HEK293T (cell line): ENCODE measurements at regions not wholly inside any gene's neighbourhood (a gene's known extent, or its start where the extent isn't known, plus 50 kb on each side); places are given as distances from the start of the nearest gene placed in this dataset.
"Not testable (repeated sequence)": the region's sequence is repeated elsewhere in the genome, so short reads cannot be mapped to it uniquely, and the experiment has no call there.

ENCODE experiments used
- CTCF ChIA-PET: fragments of 350-600 bp; formaldehyde crosslinking; extraction: SDS; loops from one replicate; lab custom pipeline; 2021; ENCODE audit warnings: antibody characterized with exemption, inconsistent platforms; lab: Yijun Ruan, JAX
- POLR2A ChIA-PET: fragments of 350-600 bp; formaldehyde crosslinking; extraction: SDS; loops from one replicate; lab custom pipeline; 2020; ENCODE audit warnings: antibody characterized with exemption, inconsistent platforms; lab: Yijun Ruan, JAX
- DNase-seq: peaks from one replicate; pipeline ENCODE4 v3.0.0; 2012; ENCODE audit warnings: mixed read lengths; ENCODE audit errors: extremely low spot score
- ARNT ChIP-seq: fragments of 450-650 bp; IDR thresholded peaks from 2 replicates; pipeline ENCODE4 v1.6.1; 2017; ENCODE audit warnings: mild to moderate bottlenecking
- BHLHE40 ChIP-seq: fragments of 450-650 bp; IDR thresholded peaks from 2 replicates; pipeline ENCODE4 v1.6.1; 2016; ENCODE audit warnings: mild to moderate bottlenecking, moderate library complexity, borderline replicate concordance
- FOXA1 ChIP-seq: fragments of 450-650 bp; IDR thresholded peaks from 2 replicates; pipeline ENCODE4 v1.6.1; 2016; ENCODE audit warnings: mild to moderate bottlenecking
- HDGF ChIP-seq: fragments of 450-650 bp; IDR thresholded peaks from 2 replicates; pipeline ENCODE4 v1.6.1; 2017; ENCODE audit warnings: antibody characterized with exemption, borderline replicate concordance
- L3MBTL2 ChIP-seq: fragments of 450-650 bp; conservative IDR thresholded peaks from 2 replicates; pipeline ENCODE4 v1.6.1; 2016; ENCODE audit warnings: mild to moderate bottlenecking
- LEF1 ChIP-seq: fragments of 450-650 bp; IDR thresholded peaks from 2 replicates; pipeline ENCODE4 v1.6.1; 2017; ENCODE audit warnings: mild to moderate bottlenecking, borderline replicate concordance
- NFRKB ChIP-seq: fragments of 450-650 bp; IDR thresholded peaks from 2 replicates; pipeline ENCODE4 v1.6.1; 2016; ENCODE audit warnings: mild to moderate bottlenecking, moderate library complexity
- SP1 ChIP-seq: fragments of 450-650 bp; IDR thresholded peaks from 2 replicates; pipeline ENCODE4 v1.6.1; 2017
- SUZ12 ChIP-seq: fragments of 450-650 bp; IDR thresholded peaks from 2 replicates; pipeline ENCODE4 v1.6.1; 2016; ENCODE audit warnings: mild to moderate bottlenecking
- ZNF384 ChIP-seq: fragments of 450-650 bp; IDR thresholded peaks from 2 replicates; pipeline ENCODE4 v1.6.1; 2016

DNA sequence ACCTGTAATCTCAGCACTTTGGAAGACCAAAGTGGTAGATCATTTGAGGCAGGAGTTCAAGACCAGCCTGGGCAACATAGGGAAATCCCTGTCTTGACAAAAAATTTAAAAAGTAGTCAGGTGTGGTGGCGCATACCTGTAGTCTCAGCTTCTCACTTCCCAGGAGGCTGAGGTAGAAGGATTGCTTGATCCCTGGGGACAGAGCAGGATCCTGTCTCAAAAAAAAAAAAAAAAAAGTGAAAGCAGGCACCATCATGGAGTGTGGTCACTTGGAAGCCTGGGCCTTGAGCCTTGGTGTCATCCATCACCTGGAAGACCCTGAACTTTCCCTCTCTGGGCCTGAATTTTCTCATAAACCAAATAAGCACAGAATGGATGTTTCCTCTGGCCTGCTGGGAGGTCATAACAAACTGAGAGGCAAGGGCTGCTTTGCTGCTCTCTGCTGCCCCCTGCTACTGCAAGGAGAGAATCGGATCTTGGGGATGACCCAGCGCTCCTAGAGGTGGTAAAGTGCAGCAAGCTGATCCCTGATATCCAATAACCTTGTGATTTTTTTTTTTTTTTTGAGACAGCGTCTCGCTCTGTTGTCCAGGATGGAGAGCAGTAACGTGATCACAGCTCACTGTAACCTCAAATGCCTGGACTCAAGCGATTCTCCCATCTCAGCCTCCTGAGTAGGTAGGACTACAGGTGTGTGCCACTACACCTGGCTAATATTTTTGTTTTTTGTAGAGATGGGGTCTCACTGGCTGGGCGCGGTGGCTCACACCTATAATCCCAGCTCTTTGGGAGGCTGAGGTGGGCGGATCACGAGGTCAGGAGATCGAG is 75.9 kb upstream of the RNU2-1 start:
- DNase-seq, result no peak
- CTCF ChIA-PET, result interaction anchor here (0.6 kb wide), 2 partner anchors 92 to 107 kb away, joined by 4 read pairs; no protein-coding TSS in a partner anchor
- TF ChIP-seq SUZ12 (no peak), SP1 (no peak), L3MBTL2 (no peak), BHLHE40 (no peak), NFRKB (no peak), HDGF (no peak), ZNF384 (no peak)
- POLR2A ChIA-PET, result interaction anchor here (1.3 kb wide), 1 partner anchor 138 kb away, joined by 5 read pairs; the partner anchor contains the start of gene NBR1

DNA sequence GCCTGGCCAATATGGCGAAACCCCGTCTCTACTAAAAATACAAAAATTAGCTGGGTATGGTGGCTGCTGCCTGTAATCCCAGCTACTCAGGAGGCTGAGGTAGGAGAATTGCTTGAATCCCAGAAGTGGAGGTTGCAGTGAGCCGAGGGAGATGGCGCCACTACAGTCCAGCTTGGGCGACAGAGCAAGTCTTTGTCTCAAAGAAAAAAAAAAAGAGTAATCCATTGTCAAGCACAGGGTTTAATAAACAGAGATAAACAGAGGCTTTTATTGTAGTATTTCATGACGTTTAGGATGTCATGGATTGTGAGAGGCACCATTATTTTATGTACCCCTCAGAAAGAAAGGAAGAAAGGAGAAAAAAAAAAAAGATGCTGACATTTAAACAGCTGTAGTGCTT is 75.2 kb upstream of the RNU2-1 start:
- no peak for DNase-seq
- CTCF ChIA-PET, result interaction anchor here (0.6 kb wide), 2 partner anchors 91 to 106 kb away, joined by 4 read pairs; no protein-coding TSS in a partner anchor
- POLR2A ChIA-PET, result interaction anchor here (1.3 kb wide), 1 partner anchor 138 kb away, joined by 5 read pairs; the partner anchor contains the start of gene NBR1
- no peak for TF ChIP-seq SUZ12
- TF ChIP-seq ARNT, result no peak
- TF ChIP-seq SP1, result no peak
- no peak for TF ChIP-seq LEF1
- no peak for TF ChIP-seq FOXA1

GRCh38 chr17:43304792-43305191 is 71.0 kb upstream of the RNU2-1 start:
- POLR2A ChIA-PET, DNase-seq, CTCF ChIA-PET: not testable (repeated sequence)

- DNase-seq, CTCF ChIA-PET, POLR2A ChIA-PET: not testable (repeated sequence)
These were observed 69.3 kb upstream of the RNU2-1 start for GRCh38 chr17:43303049-43303448.

DNA sequence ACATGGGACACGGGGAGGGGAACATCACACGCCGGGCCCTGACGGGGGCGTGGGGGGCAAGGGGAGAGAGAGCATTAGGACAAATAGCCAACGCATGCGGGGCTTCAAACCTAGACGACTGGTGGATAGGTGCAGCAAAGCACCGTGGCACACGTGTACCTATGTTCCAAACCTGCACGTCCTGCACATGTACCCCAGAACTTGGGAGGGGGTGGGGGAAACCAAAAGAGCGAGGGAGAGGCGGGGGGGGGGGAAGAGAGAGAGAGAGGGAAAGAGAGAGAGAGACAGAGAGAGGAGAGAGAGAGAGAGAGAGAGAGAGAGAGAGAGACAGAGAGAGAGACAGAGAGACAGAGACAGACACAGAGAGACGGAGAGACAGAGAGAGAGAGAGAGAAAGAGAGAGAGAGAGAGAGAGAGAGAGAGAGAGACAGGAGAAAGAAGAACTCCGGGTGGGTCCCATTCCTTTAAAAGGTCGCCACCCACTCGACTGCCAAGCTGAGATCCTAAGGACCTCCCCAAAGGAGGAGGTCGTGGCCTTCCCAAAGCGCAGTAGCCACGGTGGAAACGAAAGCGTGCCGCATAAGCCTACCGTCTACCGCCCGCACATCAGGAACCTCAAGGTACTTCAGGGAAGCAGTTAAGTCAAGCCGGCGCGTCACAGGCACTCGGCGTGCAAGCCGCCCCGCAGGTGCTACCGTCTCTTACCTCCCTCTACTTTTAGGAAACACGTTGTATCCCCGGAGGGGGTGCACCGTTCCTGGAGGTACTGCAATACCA is 65.7 kb upstream of the RNU2-1 start:
- POLR2A ChIA-PET, CTCF ChIA-PET, DNase-seq: not testable (repeated sequence)

DNA sequence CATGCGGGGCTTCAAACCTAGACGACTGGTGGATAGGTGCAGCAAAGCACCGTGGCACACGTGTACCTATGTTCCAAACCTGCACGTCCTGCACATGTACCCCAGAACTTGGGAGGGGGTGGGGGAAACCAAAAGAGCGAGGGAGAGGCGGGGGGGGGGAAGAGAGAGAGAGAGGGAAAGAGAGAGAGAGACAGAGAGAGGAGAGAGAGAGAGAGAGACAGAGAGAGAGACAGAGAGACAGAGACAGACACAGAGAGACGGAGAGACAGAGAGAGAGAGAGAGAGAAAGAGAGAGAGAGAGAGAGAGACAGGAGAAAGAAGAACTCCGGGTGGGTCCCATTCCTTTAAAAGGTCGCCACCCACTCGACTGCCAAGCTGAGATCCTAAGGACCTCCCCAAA is 55.9 kb upstream of the RNU2-1 start:
- CTCF ChIA-PET, DNase-seq, POLR2A ChIA-PET: not testable (repeated sequence)

DNA sequence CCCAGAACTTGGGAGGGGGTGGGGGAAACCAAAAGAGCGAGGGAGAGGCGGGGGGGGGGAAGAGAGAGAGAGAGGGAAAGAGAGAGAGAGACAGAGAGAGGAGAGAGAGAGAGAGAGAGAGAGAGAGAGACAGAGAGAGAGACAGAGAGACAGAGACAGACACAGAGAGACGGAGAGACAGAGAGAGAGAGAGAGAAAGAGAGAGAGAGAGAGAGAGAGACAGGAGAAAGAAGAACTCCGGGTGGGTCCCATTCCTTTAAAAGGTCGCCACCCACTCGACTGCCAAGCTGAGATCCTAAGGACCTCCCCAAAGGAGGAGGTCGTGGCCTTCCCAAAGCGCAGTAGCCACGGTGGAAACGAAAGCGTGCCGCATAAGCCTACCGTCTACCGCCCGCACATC is 49.8 kb upstream of the RNU2-1 start:
- DNase-seq, POLR2A ChIA-PET, CTCF ChIA-PET: not testable (repeated sequence)
